ENCODE measurements at regions not wholly inside any gene's neighbourhood (a gene's known extent, or its start where the extent isn't known, plus 50 kb on each side); places are given as distances from the start of the nearest gene placed in this dataset.

DNA sequence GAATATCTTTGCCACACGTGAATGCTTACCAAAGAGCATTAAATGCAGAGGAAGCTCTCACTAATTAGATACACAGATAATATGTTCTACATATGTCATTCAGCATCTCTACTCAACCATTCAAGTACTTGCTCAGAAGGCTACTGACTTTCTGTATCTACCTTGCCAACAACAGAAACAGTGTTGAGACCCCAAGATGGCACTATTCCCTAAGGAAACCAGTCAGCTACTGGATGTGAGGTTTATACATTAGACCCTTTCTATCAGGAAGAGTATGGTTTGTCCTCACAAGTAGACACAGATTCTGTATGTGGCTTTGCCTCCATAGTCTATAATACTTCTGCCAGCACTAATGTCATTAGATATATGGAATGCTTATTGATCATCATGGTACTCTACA is 443.9 kb upstream of the INTU start:
- no peak for TF ChIP-seq POLR2A (IDR thresholded peaks at IDR 0.05)
- no peak for TF ChIP-seq CTCF (IDR thresholded peaks at IDR 0.05)
